Testis (tissue), 2 donors: ENCODE measurements at regions not wholly inside any gene's neighbourhood (a gene's known extent, or its start where the extent isn't known, plus 50 kb on each side); places are given as distances from the start of the nearest gene placed in this dataset.

Experiments
- DNase-seq: peaks from one replicate; pipeline ENCODE4 v3.0.0-alpha.2; 2019
- H3K27ac ChIP-seq, 2 donors: fragments of 200-600 bp; sonication (generic); one replicate each; pipeline ENCODE4 v1.5.1; 2019
- H3K27me3 ChIP-seq: fragments of 200-600 bp; sonication (generic); one replicate; pipeline ENCODE4 v1.5.1; 2019
- H3K36me3 ChIP-seq: fragments of 200-600 bp; sonication (generic); one replicate; pipeline ENCODE4 v1.5.1; 2017; ENCODE audit warnings: low read depth; ENCODE audit errors: missing control alignments
- H3K4me1 ChIP-seq: fragments of 200-600 bp; sonication (generic); one replicate; pipeline ENCODE4 v1.5.1; 2019
- H3K4me3 ChIP-seq, 2 donors: fragments of 200-600 bp; sonication (generic); one replicate each; pipeline ENCODE4 v1.5.1; 2017 to 2019
- H3K9me3 ChIP-seq: fragments of 200-600 bp; sonication (generic); one replicate; pipeline ENCODE4 v1.5.1; 2017
- CTCF ChIP-seq, 3 experiments: fragments of 450-650 bp in 2 of 3; fragments of 200-600 bp in 1 of 3; sonication (generic) in 1 of 3; IDR thresholded peaks; one replicate each; pipeline ENCODE4 v1.5.1; 2016 to 2019; ENCODE audit warnings: antibody characterized with exemption in 3 of 3, mild to moderate bottlenecking in 2 of 3, moderate library complexity in 1 of 3
- POLR2A ChIP-seq: fragments of 450-650 bp; IDR thresholded peaks from one replicate; pipeline ENCODE4 v1.6.1; 2017; ENCODE audit warnings: antibody characterized with exemption, mild to moderate bottlenecking, moderate library complexity
- WGBS, 2 donors: methylation state at CpG; one replicate each; pipeline ENCODE4 v1.1.5; 2018; 5-methylcytosine and 5-hydroxymethylcytosine counted together
- intact Hi-C: fragments of 100-400 bp; cut with DNase I; formaldehyde crosslinking; loops from one replicate; pipeline ENCODE4 v1.15.1; 2023; ENCODE audit warnings: low total_unique reads
- small RNA-seq, 2 donors: library from RNA; depleted of rRNA; stranded (forward); fragments of <200 nt; gene quantifications; one replicate each; pipeline ENCODE3, GENCODE V24; 2016

GRCh38 chr16:76226481-76226880 is 50.7 kb upstream of the CNTNAP4 start:
- Histone ChIP-seq H3K4me1 (no peaks in the 10 kb centered on the region), H3K4me3 (no peak overlapping the region), H3K27me3 (no peaks in the 10 kb centered on the region), H3K27ac (no peak overlapping the region), H3K9me3 (no peaks in the 10 kb centered on the region), H3K36me3 (no peaks in the 10 kb centered on the region)
- intact Hi-C loops: no loop called here
- TF ChIP-seq CTCF (IDR thresholded peaks at IDR 0.05) (no peak), POLR2A (no peak)
- no peak for DNase-seq
- WGBS, 2 donors: 80 to 84% methylated on average over 3 of the region's 3 CpGs

Small RNA genes in the stretch of these regions (small RNA-seq; reads per million reads assigned to genes)
- 0 reads per million in 2 donors for gene RNA5SP430
